ENCODE measurements at regions not wholly inside any gene's neighbourhood (a gene's known extent, or its start where the extent isn't known, plus 50 kb on each side); places are given as distances from the start of the nearest gene placed in this dataset.
"Not testable (repeated sequence)": the region's sequence is repeated elsewhere in the genome, so short reads cannot be mapped to it uniquely, and the experiment has no call there.

GRCh38 chr14:71343724-71344123 lies 436.5 kb downstream of the PCNX1 start:
- H3K4me1 Mint-ChIP-seq, result peaks cover 27 to 61% of the 10 kb centered on the region in 2 donors
- peaks cover 0 to 1% (median 0%) of the 10 kb centered on the region in 3 donors for H3K27me3 Mint-ChIP-seq (ENCODE audit: low read depth in 3 of 3)
- H3K36me3 Mint-ChIP-seq, result no peaks in the 10 kb centered on the region
- no peaks in the 10 kb centered on the region for H3K9me3 Mint-ChIP-seq
- DNase-seq, result no peak
- peak overlapping the region in 3 of 6 donors; percentile 8 to 42 (median 29) for H3K27ac Mint-ChIP-seq
- H3K4me3 Mint-ChIP-seq, result no peak overlapping the region

GRCh38 chr14:71344506-71344905 lies 437.2 kb downstream of the PCNX1 start:
- Mint-ChIP-seq H3K4me1 (peaks cover 27 to 69% of the 10 kb centered on the region in 2 donors), H3K27ac (peak overlapping the region in 2 of 6 donors; percentile 5 to 7), H3K4me3 (no peak overlapping the region), H3K36me3 (no peaks in the 10 kb centered on the region), H3K9me3 (no peaks in the 10 kb centered on the region), H3K27me3 (ENCODE audit: low read depth in 3 of 3) (peaks cover 0 to 1% (median 0%) of the 10 kb centered on the region in 3 donors)
- DNase-seq, result no peak

GRCh38 chr14:71346685-71347084 lies 439.4 kb downstream of the PCNX1 start:
- H3K9me3 Mint-ChIP-seq, result no peaks in the 10 kb centered on the region
- no peaks in the 10 kb centered on the region for H3K36me3 Mint-ChIP-seq
- H3K27ac Mint-ChIP-seq, result peak overlapping the region; percentile 65 to 89 (median 72)
- peaks cover 23 to 64% of the 10 kb centered on the region in 2 donors for H3K4me1 Mint-ChIP-seq
- peak overlapping the region; percentile 36 to 63 (median 50) for H3K4me3 Mint-ChIP-seq
- H3K27me3 Mint-ChIP-seq (ENCODE audit: low read depth in 3 of 3), result peaks cover 0 to 3% (median 0%) of the 10 kb centered on the region in 3 donors
- peak; percentile 44 to 68 (median 58) for DNase-seq

GRCh38 chr14:71348394-71348793 lies 441.1 kb downstream of the PCNX1 start:
- no peaks in the 10 kb centered on the region for H3K9me3 Mint-ChIP-seq
- peaks cover 0 to 4% (median 3%) of the 10 kb centered on the region in 3 donors for H3K36me3 Mint-ChIP-seq
- peak overlapping the region in 2 of 6 donors; percentile 60 to 65 for H3K27ac Mint-ChIP-seq
- peaks cover 0 to 3% (median 0%) of the 10 kb centered on the region in 3 donors for H3K27me3 Mint-ChIP-seq (ENCODE audit: low read depth in 3 of 3)
- no peak for DNase-seq
- H3K4me1 Mint-ChIP-seq, result peaks cover 25 to 62% of the 10 kb centered on the region in 2 donors
- peak overlapping the region in 1 of 5 donors; percentile 29 for H3K4me3 Mint-ChIP-seq

GRCh38 chr14:71348817-71349216 lies 441.6 kb downstream of the PCNX1 start:
- Mint-ChIP-seq H3K27ac (peak overlapping the region in 3 of 6 donors; percentile 9 to 65 (median 31)), H3K27me3 (ENCODE audit: low read depth in 3 of 3) (peaks cover 0 to 3% (median 0%) of the 10 kb centered on the region in 3 donors), H3K9me3 (no peaks in the 10 kb centered on the region), H3K4me1 (peaks cover 25 to 62% of the 10 kb centered on the region in 2 donors), H3K36me3 (peaks cover 0 to 6% (median 4%) of the 10 kb centered on the region in 3 donors), H3K4me3 (no peak overlapping the region)
- no peak for DNase-seq

- Mint-ChIP-seq H3K36me3 (peaks cover 4 to 9% (median 7%) of the 10 kb centered on the region in 3 donors), H3K27ac (no peak overlapping the region), H3K4me3 (no peak overlapping the region), H3K27me3 (ENCODE audit: low read depth in 3 of 3) (peaks cover 0 to 4% (median 1%) of the 10 kb centered on the region in 3 donors), H3K4me1 (peaks cover 16 to 41% of the 10 kb centered on the region in 2 donors), H3K9me3 (no peaks in the 10 kb centered on the region)
- no peak for DNase-seq
These were observed 446.9 kb downstream of the PCNX1 start for GRCh38 chr14:71354142-71354541.

GRCh38 chr14:71354801-71355200 lies 447.5 kb downstream of the PCNX1 start:
- no peak for DNase-seq
- Mint-ChIP-seq H3K27me3 (ENCODE audit: low read depth in 3 of 3) (peaks cover 0 to 4% (median 1%) of the 10 kb centered on the region in 3 donors), H3K9me3 (no peaks in the 10 kb centered on the region), H3K4me3 (no peak overlapping the region), H3K4me1 (peaks cover 20 to 41% of the 10 kb centered on the region in 2 donors), H3K27ac (no peak overlapping the region), H3K36me3 (peaks cover 4 to 10% (median 7%) of the 10 kb centered on the region in 3 donors)

GRCh38 chr14:71355324-71356201 lies 448.3 kb downstream of the PCNX1 start:
- DNase-seq, result peak in 1 of 3 donors; percentile 6
- Mint-ChIP-seq H3K4me1 (peaks cover 24 to 43% of the 10 kb centered on the region in 2 donors), H3K36me3 (peaks cover 4 to 10% (median 7%) of the 10 kb centered on the region in 3 donors), H3K27ac (no peak overlapping the region), H3K9me3 (no peaks in the 10 kb centered on the region), H3K27me3 (ENCODE audit: low read depth in 3 of 3) (peaks cover 0 to 4% (median 1%) of the 10 kb centered on the region in 3 donors), H3K4me3 (no peak overlapping the region)

- Mint-ChIP-seq H3K27me3 (ENCODE audit: low read depth in 3 of 3) (peaks cover 0 to 1% (median 1%) of the 10 kb centered on the region in 3 donors), H3K4me3 (no peak overlapping the region), H3K9me3 (no peaks in the 10 kb centered on the region), H3K36me3 (peaks cover under 1 to 8% (median 7%) of the 10 kb centered on the region in 3 donors), H3K27ac (no peak overlapping the region), H3K4me1 (peaks cover 30 to 58% of the 10 kb centered on the region in 2 donors)
- DNase-seq, result no peak
These were observed 451.1 kb downstream of the PCNX1 start for GRCh38 chr14:71358209-71358931.

- H3K9me3 Mint-ChIP-seq; H3K27me3 Mint-ChIP-seq (ENCODE audit: low read depth in 3 of 3); DNase-seq; H3K4me3 Mint-ChIP-seq; H3K27ac Mint-ChIP-seq; H3K36me3 Mint-ChIP-seq: not testable (repeated sequence)
- peaks cover 32 to 58% of the 10 kb centered on the region in 2 donors for H3K4me1 Mint-ChIP-seq
These were observed 451.7 kb downstream of the PCNX1 start for GRCh38 chr14:71358932-71359421.

- no peak overlapping the region for H3K4me3 Mint-ChIP-seq
- no peak overlapping the region for H3K27ac Mint-ChIP-seq
- DNase-seq, result no peak
- peaks cover 0 to 1% (median 1%) of the 10 kb centered on the region in 3 donors for H3K27me3 Mint-ChIP-seq (ENCODE audit: low read depth in 3 of 3)
- peaks cover 0 to 7% (median 4%) of the 10 kb centered on the region in 3 donors for H3K36me3 Mint-ChIP-seq
- no peaks in the 10 kb centered on the region for H3K9me3 Mint-ChIP-seq
- H3K4me1 Mint-ChIP-seq, result peaks cover 34 to 57% of the 10 kb centered on the region in 2 donors
These were observed 452.6 kb downstream of the PCNX1 start for GRCh38 chr14:71359823-71360222.

- Mint-ChIP-seq H3K27me3 (ENCODE audit: low read depth in 3 of 3) (peaks cover 0 to 1% (median 1%) of the 10 kb centered on the region in 3 donors), H3K9me3 (no peaks in the 10 kb centered on the region), H3K36me3 (peaks cover 0 to 7% (median 4%) of the 10 kb centered on the region in 3 donors), H3K27ac (peak overlapping the region in 2 of 6 donors; percentile 11 to 66), H3K4me3 (no peak overlapping the region), H3K4me1 (peaks cover 22 to 45% of the 10 kb centered on the region in 2 donors)
- no peak for DNase-seq
These were observed 454.1 kb downstream of the PCNX1 start for GRCh38 chr14:71361336-71361735.

- DNase-seq, result no peak
- Mint-ChIP-seq H3K9me3 (no peaks in the 10 kb centered on the region), H3K36me3 (peaks cover 0 to 7% (median 4%) of the 10 kb centered on the region in 3 donors), H3K27me3 (ENCODE audit: low read depth in 3 of 3) (peaks cover 0 to 1% (median 1%) of the 10 kb centered on the region in 3 donors), H3K27ac (peak overlapping the region in 2 of 6 donors; percentile 36 to 45), H3K4me3 (no peak overlapping the region), H3K4me1 (peaks cover 22 to 45% of the 10 kb centered on the region in 2 donors)
These were observed 454.6 kb downstream of the PCNX1 start for GRCh38 chr14:71361874-71362273.
